Naive thymus-derived CD8-positive, alpha-beta T cell (primary cell): ENCODE measurements at regions not wholly inside any gene's neighbourhood (a gene's known extent, or its start where the extent isn't known, plus 50 kb on each side); places are given as distances from the start of the nearest gene placed in this dataset.

Source experiments
- ATAC-seq, 2 donors: fragments of 150-1000 bp; cut with Tn5 transposase in 1 of 2; sonication (Bioruptor Pico), chemical (Tn5 transposase) in 1 of 2; 1 replicate in 1 of 2; 2 replicates in 1 of 2; pipeline ENCODE4 v1.10.0; 2021; ENCODE audit warnings: mild to moderate bottlenecking in 2 of 2, moderate library complexity in 2 of 2
- POLR2A ChIA-PET: fragments of 350-600 bp; sonication (Branson Sonifier 250); formaldehyde crosslinking; loops from one replicate; lab custom pipeline; 2021; ENCODE audit warnings: antibody characterized with exemption; lab: Charles Lee
- DNase-seq, 10 donors: peaks; one replicate each; pipeline versions ENCODE4 v3.0.0 to v3.0.0-alpha.2; 2020 to 2022
- H3K27ac Mint-ChIP-seq, 10 donors: one replicate each; pipeline ENCODE4 v1.8.0; 2020 to 2022; ENCODE audit warnings: mild to moderate bottlenecking in 10 of 10, mixed read lengths in 10 of 10, moderate library complexity in 4 of 10, inconsistent platforms in 1 of 10
- H3K27me3 Mint-ChIP-seq, 5 donors: one replicate each; pipeline ENCODE4 v1.8.0; 2021 to 2022; ENCODE audit warnings: mixed read lengths in 5 of 5
- H3K36me3 Mint-ChIP-seq, 3 donors: one replicate each; pipeline ENCODE4 v1.8.0; 2020 to 2022; ENCODE audit warnings: mixed read lengths in 3 of 3, mild to moderate bottlenecking in 2 of 3, inconsistent platforms in 1 of 3
- H3K4me1 Mint-ChIP-seq, 4 donors: one replicate each; pipeline ENCODE4 v1.8.0; 2021 to 2022; ENCODE audit warnings: mixed read lengths in 4 of 4
- H3K4me3 Mint-ChIP-seq, 10 donors: one replicate each; pipeline ENCODE4 v1.8.0; 2020 to 2022; ENCODE audit warnings: mild to moderate bottlenecking in 10 of 10, mixed read lengths in 10 of 10, moderate library complexity in 6 of 10, inconsistent platforms in 1 of 10
- H3K9me3 Mint-ChIP-seq, 9 donors: one replicate each; pipeline ENCODE4 v1.8.0; 2020 to 2022; ENCODE audit warnings: mixed read lengths in 9 of 9, mild to moderate bottlenecking in 3 of 9, inconsistent platforms in 1 of 9, moderate library complexity in 1 of 9

- Mint-ChIP-seq H3K4me3 (no peak overlapping the region), H3K27me3 (peaks cover 0 to 5% (median under 1%) of the 10 kb centered on the region in 5 donors), H3K27ac (peak overlapping the region in 1 of 10 donors; percentile 1), H3K4me1 (peaks cover 0 to 2% (median 0%) of the 10 kb centered on the region in 4 donors), H3K9me3 (no peaks in the 10 kb centered on the region), H3K36me3 (no peaks in the 10 kb centered on the region)
- no peak for ATAC-seq
- POLR2A ChIA-PET = no interaction called here
- DNase-seq = no peak
Measured at GRCh38 chr1:212178851-212179250, 106.4 kb upstream of the PPP2R5A start.

- Mint-ChIP-seq H3K36me3 (no peaks in the 10 kb centered on the region), H3K4me3 (no peak overlapping the region), H3K4me1 (peaks cover 0 to 2% (median 0%) of the 10 kb centered on the region in 4 donors), H3K27ac (peak overlapping the region in 1 of 10 donors; percentile 77), H3K9me3 (no peaks in the 10 kb centered on the region), H3K27me3 (peaks cover 0 to 8% (median 0%) of the 10 kb centered on the region in 5 donors)
- ATAC-seq (no peak), DNase-seq (no peak)
- POLR2A ChIA-PET = no interaction called here
Measured at GRCh38 chr1:212179394-212180076, 105.7 kb upstream of the PPP2R5A start.

GRCh38 chr1:212181015-212181882 lies 104.0 kb upstream of the PPP2R5A start:
- no peak for DNase-seq
- no peaks in the 10 kb centered on the region for H3K9me3 Mint-ChIP-seq

DNA sequence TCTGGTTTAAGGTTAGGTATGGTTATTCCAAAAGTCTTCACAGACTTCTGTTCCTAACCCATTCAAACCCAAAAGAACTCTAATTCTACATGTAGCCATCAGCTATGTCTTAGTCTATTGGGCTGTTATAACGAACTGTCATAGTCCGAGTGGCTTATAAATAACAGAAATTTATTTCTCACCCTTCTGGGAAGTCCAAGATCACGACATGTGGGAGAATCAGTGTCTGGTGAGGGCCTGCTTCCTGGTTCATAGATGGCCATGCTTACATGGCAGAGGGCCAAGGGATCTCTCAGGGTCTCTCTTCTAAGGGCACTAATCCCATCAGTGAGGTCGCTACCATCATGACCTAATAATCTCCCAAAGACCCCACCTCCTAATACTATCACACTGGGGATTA lies 103.0 kb upstream of the PPP2R5A start:
- Mint-ChIP-seq H3K27ac (no peak overlapping the region), H3K4me1 (peaks cover 2 to 19% (median 7%) of the 10 kb centered on the region in 4 donors), H3K36me3 (no peaks in the 10 kb centered on the region), H3K27me3 (peaks cover 0 to 8% (median 0%) of the 10 kb centered on the region in 5 donors), H3K4me3 (no peak overlapping the region), H3K9me3 (no peaks in the 10 kb centered on the region)
- no peak for ATAC-seq
- POLR2A ChIA-PET = no interaction called here
- DNase-seq = no peak

More at GRCh38 chr1:212181015-212181882, 104.0 kb upstream of the PPP2R5A start:
- Mint-ChIP-seq H3K4me3 (no peak overlapping the region), H3K27ac (no peak overlapping the region), H3K4me1 (peaks cover under 1 to 10% (median 1%) of the 10 kb centered on the region in 4 donors), H3K36me3 (no peaks in the 10 kb centered on the region), H3K27me3 (peaks cover 0 to 8% (median 0%) of the 10 kb centered on the region in 5 donors)
- POLR2A ChIA-PET = no interaction called here
- ATAC-seq = no peak

- POLR2A ChIA-PET = no interaction called here
- Mint-ChIP-seq H3K4me1 (peaks cover 2 to 22% (median 7%) of the 10 kb centered on the region in 4 donors), H3K36me3 (no peaks in the 10 kb centered on the region), H3K9me3 (no peaks in the 10 kb centered on the region), H3K27me3 (peaks cover 0 to 8% (median 0%) of the 10 kb centered on the region in 5 donors), H3K27ac (no peak overlapping the region), H3K4me3 (no peak overlapping the region)
- no peak for ATAC-seq
- DNase-seq = no peak
Measured at GRCh38 chr1:212182579-212182978, 102.6 kb upstream of the PPP2R5A start.

DNA sequence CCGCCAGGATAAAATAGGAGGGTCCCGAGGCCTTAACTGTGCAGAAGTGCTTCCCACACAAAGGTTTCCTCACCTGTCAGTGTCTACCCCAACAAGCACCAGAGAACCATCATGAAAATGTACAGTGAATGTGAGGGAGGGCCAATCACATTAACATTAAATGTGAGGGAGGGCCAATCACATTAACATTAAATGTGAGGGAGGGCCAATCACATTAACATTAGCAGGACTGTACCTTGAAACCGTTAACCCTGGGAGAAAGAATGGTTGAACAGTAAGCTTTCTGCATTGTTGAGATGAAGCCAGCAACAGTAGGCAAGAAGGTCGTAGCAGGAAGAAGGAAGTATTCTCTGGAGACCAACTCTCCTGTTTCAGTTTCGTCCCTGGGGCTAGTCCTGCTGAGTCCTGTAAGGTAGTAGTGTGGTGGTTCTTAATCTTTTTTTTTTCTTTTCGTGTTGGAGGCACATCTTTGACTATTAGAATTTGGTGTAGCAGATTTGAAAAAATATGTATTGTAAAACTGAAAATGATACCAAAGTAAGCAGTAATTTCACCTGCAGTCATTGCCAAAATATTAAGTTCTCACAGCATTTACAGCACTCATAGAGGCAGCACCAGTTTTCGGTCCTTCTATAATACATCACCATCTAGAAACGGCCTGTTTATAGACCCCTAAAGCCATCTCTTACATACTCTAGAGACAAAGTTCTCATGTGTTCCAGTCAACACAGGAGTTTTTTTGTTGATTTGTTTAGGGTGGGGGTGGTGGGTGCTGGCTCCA lies 98.6 kb upstream of the PPP2R5A start:
- no peaks in the 10 kb centered on the region for H3K9me3 Mint-ChIP-seq
- POLR2A ChIA-PET = no interaction called here
- H3K4me3 Mint-ChIP-seq = peak overlapping the region; percentile 39 to 78 (median 61)
- ATAC-seq (peak in 1 of 2 donors; percentile 49), DNase-seq (peak in 2 of 10 donors; percentile 5 to 7)
- H3K27ac Mint-ChIP-seq = peak overlapping the region in 8 of 10 donors; percentile 12 to 87 (median 80)
- peaks cover 0 to 3% (median 0%) of the 10 kb centered on the region in 5 donors for H3K27me3 Mint-ChIP-seq
- H3K36me3 Mint-ChIP-seq = no peaks in the 10 kb centered on the region
- H3K4me1 Mint-ChIP-seq = peaks cover 7 to 39% (median 19%) of the 10 kb centered on the region in 4 donors

DNA sequence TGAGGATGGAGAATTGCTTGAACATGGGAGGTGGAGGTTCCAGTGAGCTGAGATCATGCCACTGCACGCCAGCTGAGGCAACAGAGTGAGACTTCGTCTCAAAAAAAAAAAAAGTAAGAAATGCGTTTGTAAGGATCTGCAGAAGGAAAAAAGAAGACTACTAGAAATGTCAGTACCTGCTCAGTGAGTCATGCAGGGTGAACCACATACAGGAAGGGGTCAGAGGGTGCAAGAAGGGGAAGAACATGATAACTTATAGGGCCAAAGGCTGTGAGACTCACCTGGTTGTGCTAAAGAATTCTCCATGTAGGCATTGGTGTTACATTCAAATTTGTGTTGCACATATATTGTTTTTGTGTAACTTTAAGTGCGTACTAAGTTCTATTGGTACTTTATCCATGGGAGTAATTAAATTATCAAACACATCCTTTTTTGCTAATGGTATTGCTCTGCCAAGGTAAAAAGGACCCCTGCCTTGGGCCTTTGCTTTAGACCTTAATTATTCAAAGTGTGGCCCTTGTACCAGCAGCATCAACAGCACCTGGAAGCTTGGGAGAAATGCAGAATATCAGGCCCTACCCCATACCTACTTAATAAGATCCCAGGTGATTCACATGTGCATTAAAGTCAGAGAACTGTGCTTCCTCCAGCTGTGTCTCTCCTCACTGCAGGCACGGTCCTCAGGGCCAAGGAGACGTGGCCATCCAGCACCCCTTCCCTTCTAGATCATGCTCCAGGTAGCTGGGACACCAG lies 96.4 kb upstream of the PPP2R5A start:
- no peaks in the 10 kb centered on the region for H3K36me3 Mint-ChIP-seq
- H3K27ac Mint-ChIP-seq = peak overlapping the region in 4 of 10 donors; percentile 7 to 45 (median 28)
- ATAC-seq (no peak), DNase-seq (no peak)
- H3K4me1 Mint-ChIP-seq = peaks cover 7 to 39% (median 19%) of the 10 kb centered on the region in 4 donors
- POLR2A ChIA-PET = no interaction called here
- H3K4me3 Mint-ChIP-seq = peak overlapping the region in 1 of 10 donors; percentile 22
- no peaks in the 10 kb centered on the region for H3K9me3 Mint-ChIP-seq
- peaks cover 0 to 3% (median 0%) of the 10 kb centered on the region in 5 donors for H3K27me3 Mint-ChIP-seq

DNA sequence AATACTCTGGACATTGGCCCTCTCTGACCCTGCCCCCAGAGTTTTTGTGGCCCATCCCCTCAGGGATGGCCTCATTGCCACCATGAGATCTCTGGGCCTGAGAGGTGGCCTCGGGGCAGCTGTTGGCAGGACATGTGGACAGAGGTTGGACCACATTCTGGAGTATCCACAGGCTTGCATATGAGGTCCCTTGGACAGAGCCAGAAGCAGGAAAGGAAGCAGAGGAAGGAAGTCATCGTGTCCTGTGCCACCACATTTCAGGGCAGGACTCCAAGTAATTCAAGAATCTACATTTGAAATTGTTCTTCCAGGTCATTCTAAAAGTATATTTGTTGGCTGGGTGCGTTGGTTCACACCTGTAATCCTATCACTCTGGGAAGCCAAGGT lies 95.9 kb upstream of the PPP2R5A start:
- peaks cover 0 to 1% (median under 1%) of the 10 kb centered on the region in 3 donors for H3K36me3 Mint-ChIP-seq
- no peak overlapping the region for H3K4me3 Mint-ChIP-seq

DNA sequence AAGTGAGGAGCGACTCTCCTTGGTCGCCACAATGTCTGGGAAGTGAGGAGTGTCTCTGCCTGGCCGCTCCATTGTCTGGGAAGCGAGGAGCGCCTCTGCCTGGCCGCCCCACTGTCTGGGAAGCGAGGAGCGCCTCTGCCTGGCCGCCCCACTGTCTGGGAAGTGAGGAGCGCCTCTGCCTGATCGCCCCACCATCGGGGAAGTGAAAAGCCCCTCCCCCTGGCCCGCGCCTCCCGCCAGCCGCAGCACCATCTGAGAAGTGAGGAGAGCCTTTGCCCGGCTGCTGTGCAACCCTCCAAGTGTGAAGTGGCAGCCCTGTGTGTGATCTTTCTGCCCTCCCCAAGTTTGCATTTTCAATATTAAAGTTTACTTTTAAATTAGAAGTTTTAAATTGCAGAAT lies 95.0 kb upstream of the PPP2R5A start:
- DNase-seq (no peak), ATAC-seq (no peak)
- no peak overlapping the region for H3K4me3 Mint-ChIP-seq
- no peak overlapping the region for H3K27ac Mint-ChIP-seq
- POLR2A ChIA-PET = no interaction called here
- H3K36me3 Mint-ChIP-seq = peaks cover 0 to 8% (median 6%) of the 10 kb centered on the region in 3 donors
- H3K4me1 Mint-ChIP-seq = peaks cover 7 to 35% (median 19%) of the 10 kb centered on the region in 4 donors
- peaks cover 0 to 10% (median 6%) of the 10 kb centered on the region in 9 donors for H3K9me3 Mint-ChIP-seq
- no peaks in the 10 kb centered on the region for H3K27me3 Mint-ChIP-seq

More for the DNA sequence above, 95.9 kb upstream of the PPP2R5A start:
- Mint-ChIP-seq H3K9me3 (peaks cover 0 to 2% (median 0%) of the 10 kb centered on the region in 9 donors), H3K27me3 (no peaks in the 10 kb centered on the region), H3K27ac (peak overlapping the region in 2 of 10 donors; percentile 29 to 37), H3K4me1 (peaks cover 7 to 39% (median 19%) of the 10 kb centered on the region in 4 donors)
- POLR2A ChIA-PET = no interaction called here
- DNase-seq (no peak), ATAC-seq (no peak)

- ATAC-seq (no peak), DNase-seq (no peak)
- H3K27me3 Mint-ChIP-seq = no peaks in the 10 kb centered on the region
- peaks cover 0 to 8% (median 6%) of the 10 kb centered on the region in 3 donors for H3K36me3 Mint-ChIP-seq
- H3K27ac Mint-ChIP-seq = no peak overlapping the region
- peaks cover 0 to 19% (median 8%) of the 10 kb centered on the region in 9 donors for H3K9me3 Mint-ChIP-seq
- peaks cover 7 to 19% (median 11%) of the 10 kb centered on the region in 4 donors for H3K4me1 Mint-ChIP-seq
- H3K4me3 Mint-ChIP-seq = no peak overlapping the region
- POLR2A ChIA-PET = no interaction called here
Measured at GRCh38 chr1:212192261-212192998, 92.8 kb upstream of the PPP2R5A start.

GRCh38 chr1:212196355-212196754 lies 88.9 kb upstream of the PPP2R5A start:
- ATAC-seq (no peak), DNase-seq (no peak)
- H3K36me3 Mint-ChIP-seq = peaks cover 0 to 8% (median 6%) of the 10 kb centered on the region in 3 donors
- no peaks in the 10 kb centered on the region for H3K27me3 Mint-ChIP-seq
- H3K4me1 Mint-ChIP-seq = peaks cover 0 to 6% (median 1%) of the 10 kb centered on the region in 4 donors
- H3K27ac Mint-ChIP-seq = no peak overlapping the region
- POLR2A ChIA-PET = no interaction called here
- no peak overlapping the region for H3K4me3 Mint-ChIP-seq
- H3K9me3 Mint-ChIP-seq = peaks cover 0 to 27% (median 11%) of the 10 kb centered on the region in 9 donors
